GM23248 (cell line): ENCODE measurements at regions not wholly inside any gene's neighbourhood (a gene's known extent, or its start where the extent isn't known, plus 50 kb on each side); places are given as distances from the start of the nearest gene placed in this dataset.
"Not testable (repeated sequence)": the region's sequence is repeated elsewhere in the genome, so short reads cannot be mapped to it uniquely, and the experiment has no call there.

Source experiments
- DNase-seq: peaks from one replicate; pipeline ENCODE4 v3.0.0-alpha.2; 2015
- H2AFZ ChIP-seq: fragments of 200-600 bp; sonication (generic); 2 replicates; pipeline ENCODE4 v1.6.1; 2016; ENCODE audit warnings: antibody characterized with exemption
- H3F3A ChIP-seq: fragments of 200-600 bp; sonication (generic); 2 replicates; pipeline ENCODE4 v1.6.1; 2016; ENCODE audit warnings: mild to moderate bottlenecking, antibody characterized with exemption, mixed run types; ENCODE audit not compliant: insufficient read depth
- H3K27ac ChIP-seq: fragments of 200-600 bp; sonication (generic); 2 replicates; pipeline ENCODE4 v1.5.1; 2016; ENCODE audit warnings: mild to moderate bottlenecking
- H3K27me3 ChIP-seq: fragments of 200-600 bp; sonication (generic); replicated peaks from 2 replicates; pipeline ENCODE4 v1.6.1; 2016; ENCODE audit warnings: mild to moderate bottlenecking; ENCODE audit not compliant: insufficient read depth
- H3K36me3 ChIP-seq: fragments of 200-600 bp; sonication (generic); 2 replicates; pipeline ENCODE4 v1.6.1; 2016; ENCODE audit warnings: low read depth, mild to moderate bottlenecking
- H3K4me1 ChIP-seq: fragments of 200-600 bp; sonication (generic); 2 replicates; pipeline ENCODE4 v1.6.1; 2016; ENCODE audit warnings: mild to moderate bottlenecking; ENCODE audit not compliant: insufficient read depth
- H3K4me2 ChIP-seq: fragments of 200-600 bp; sonication (generic); one replicate; pipeline ENCODE4 v1.6.1; 2016; ENCODE audit warnings: mild to moderate bottlenecking; ENCODE audit not compliant: unreplicated experiment
- H3K4me3 ChIP-seq: fragments of 200-600 bp; sonication (generic); 2 replicates; pipeline ENCODE4 v1.5.1; 2016; ENCODE audit warnings: mild to moderate bottlenecking
- H3K79me2 ChIP-seq: fragments of 200-600 bp; sonication (generic); 2 replicates; pipeline ENCODE4 v1.6.1; 2016; ENCODE audit warnings: mild to moderate bottlenecking; ENCODE audit not compliant: insufficient read depth
- H3K9ac ChIP-seq: fragments of 200-600 bp; sonication (generic); 2 replicates; pipeline ENCODE4 v1.6.1; 2016; ENCODE audit warnings: mild to moderate bottlenecking
- H3K9me2 ChIP-seq: fragments of 200-600 bp; sonication (generic); 2 replicates; pipeline ENCODE4 v1.6.1; 2016; ENCODE audit warnings: mixed run types, mild to moderate bottlenecking, moderate library complexity; ENCODE audit not compliant: insufficient read depth
- H3K9me3 ChIP-seq: fragments of 200-600 bp; sonication (generic); one replicate; pipeline ENCODE4 v1.6.1; 2017; ENCODE audit warnings: low read depth
- H4K20me1 ChIP-seq: fragments of 200-600 bp; sonication (generic); 2 replicates; pipeline ENCODE4 v1.6.0; 2016; ENCODE audit not compliant: insufficient read depth
- EZH2 ChIP-seq: fragments of 200-600 bp; sonication (generic); IDR thresholded peaks from 2 replicates; pipeline ENCODE4 v1.6.1; 2018; ENCODE audit warnings: antibody characterized with exemption, mild to moderate bottlenecking; ENCODE audit not compliant: insufficient read depth, poor library complexity, severe bottlenecking
- EZH2phosphoT487 ChIP-seq: fragments of 200-600 bp; sonication (generic); IDR thresholded peaks from 2 replicates; pipeline ENCODE4 v1.6.1; 2018; ENCODE audit warnings: antibody characterized with exemption, moderate library complexity, mild to moderate bottlenecking, low read depth; ENCODE audit not compliant: insufficient read depth
- WGBS, 2 experiments: methylation state at CpG; one replicate each; pipeline ENCODE4 v1.1.6; 2015 to 2017; ENCODE audit warnings: low lambda C conversion rate in 2 of 2, low coverage in 1 of 2; ENCODE audit errors: missing lambda C conversion rate in 2 of 2; 5-methylcytosine and 5-hydroxymethylcytosine counted together
- in situ Hi-C: fragments of 300-500 bp; cut with MboI; formaldehyde crosslinking; loops from 2 replicates; pipeline ENCODE4 v1.15.0; 2020

DNA sequence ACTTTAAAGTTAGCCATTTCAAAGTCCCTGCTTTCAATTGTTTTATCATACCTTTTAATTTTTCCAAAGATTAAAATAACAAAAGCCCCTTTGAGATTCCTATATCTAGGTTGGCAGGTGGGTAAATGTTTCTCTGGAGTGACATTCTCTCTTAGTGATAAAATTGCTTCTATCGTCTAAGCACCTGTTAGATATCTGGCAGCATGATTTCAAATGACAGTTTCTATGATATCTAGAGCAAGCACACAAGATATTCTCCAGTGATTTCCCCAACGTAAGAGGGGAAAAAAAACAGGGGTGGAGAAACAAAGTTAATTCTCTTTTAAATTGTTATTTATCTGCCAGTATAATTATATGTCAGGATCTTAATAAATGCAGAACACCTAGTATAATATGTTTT lies 610.2 kb downstream of the DSC3 start:
- Histone ChIP-seq H3K9me3 (no peaks in the 10 kb centered on the region), H3K27me3 (no peaks in the 10 kb centered on the region), H3K4me1 (no peaks in the 10 kb centered on the region), H3K9ac (no peak overlapping the region), H3K4me2 (no peak overlapping the region), H2AFZ (no peak overlapping the region), H3K4me3 (no peak overlapping the region), H3K79me2 (no peaks in the 10 kb centered on the region), H3F3A (no peaks in the 10 kb centered on the region), H3K9me2 (no peaks in the 10 kb centered on the region), H4K20me1 (no peaks in the 10 kb centered on the region), H3K36me3 (no peaks in the 10 kb centered on the region), H3K27ac (no peak overlapping the region)
- WGBS, 2 experiments = 7 to 9% methylated on average over 2 of the region's 2 CpGs
- DNase-seq = no peak
- TF ChIP-seq EZH2phosphoT487 = no peak
- TF ChIP-seq EZH2 = no peak
- in situ Hi-C loops = no loop called here

DNA sequence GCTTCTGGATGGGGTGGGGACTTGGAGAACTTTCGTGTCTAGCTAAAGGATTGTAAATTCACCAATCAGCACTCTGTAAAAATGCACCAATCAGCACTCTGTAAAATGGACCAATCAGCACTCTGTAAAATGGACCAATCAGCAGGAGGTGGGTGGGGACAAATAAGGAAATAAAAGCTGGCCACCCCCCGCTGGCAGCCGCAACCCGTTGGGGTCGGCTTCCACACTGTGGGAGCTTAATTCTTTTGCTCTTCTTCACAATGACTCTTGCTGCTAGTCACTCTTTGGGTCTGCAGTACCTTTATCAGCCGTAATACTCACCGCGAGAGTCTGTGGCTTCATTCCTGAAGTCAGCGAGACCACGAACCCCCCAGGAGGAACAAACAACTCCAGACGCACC lies 623.1 kb downstream of the DSC3 start:
- H3K9me2 ChIP-seq, H3K9ac ChIP-seq, H3K27me3 ChIP-seq, H3K4me3 ChIP-seq, H3K27ac ChIP-seq, H3F3A ChIP-seq, H4K20me1 ChIP-seq, H3K36me3 ChIP-seq, H3K9me3 ChIP-seq, in situ Hi-C loops, DNase-seq, H3K4me2 ChIP-seq, H3K79me2 ChIP-seq, H2AFZ ChIP-seq, H3K4me1 ChIP-seq: not testable (repeated sequence)
- WGBS, 2 experiments = 46 to 48% methylated on average over 11 of the region's 11 CpGs

DNA sequence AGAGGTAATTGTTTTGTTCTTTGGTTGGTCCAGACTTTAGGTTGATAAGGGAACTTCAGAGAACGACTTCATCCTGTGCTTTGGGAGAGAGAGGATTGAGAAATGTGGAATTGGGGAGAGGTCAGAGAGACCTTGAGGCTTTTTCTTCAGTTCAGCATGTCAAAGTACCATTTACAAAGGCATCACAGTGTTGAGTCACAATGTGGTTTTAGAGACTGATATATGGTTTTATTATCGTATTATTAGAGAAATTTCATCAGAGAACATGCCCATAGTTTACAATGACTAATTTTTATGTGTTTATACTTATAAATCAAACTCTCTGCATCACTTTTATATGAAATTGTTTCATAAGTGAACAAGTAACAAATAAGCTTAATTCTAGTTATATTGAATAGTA lies 626.6 kb downstream of the DSC3 start:
- WGBS, 2 experiments = 0% methylated on average over 2 of the region's 2 CpGs
- H3K9ac ChIP-seq = no peak overlapping the region
- H3K27ac ChIP-seq = no peak overlapping the region
- no peak overlapping the region for H3K4me3 ChIP-seq
- H3F3A ChIP-seq = no peaks in the 10 kb centered on the region
- no peaks in the 10 kb centered on the region for H3K36me3 ChIP-seq
- no peaks in the 10 kb centered on the region for H4K20me1 ChIP-seq
- no peaks in the 10 kb centered on the region for H3K9me3 ChIP-seq
- no peak for DNase-seq
- H3K27me3 ChIP-seq = no peaks in the 10 kb centered on the region
- no peak overlapping the region for H2AFZ ChIP-seq
- TF ChIP-seq EZH2 (no peak), EZH2phosphoT487 (no peak)
- no peak overlapping the region for H3K4me2 ChIP-seq
- in situ Hi-C loops = no loop called here
- no peaks in the 10 kb centered on the region; the same call in 1 of the 2 replicates for H3K9me2 ChIP-seq
- H3K79me2 ChIP-seq = no peaks in the 10 kb centered on the region
- H3K4me1 ChIP-seq = no peaks in the 10 kb centered on the region

DNA sequence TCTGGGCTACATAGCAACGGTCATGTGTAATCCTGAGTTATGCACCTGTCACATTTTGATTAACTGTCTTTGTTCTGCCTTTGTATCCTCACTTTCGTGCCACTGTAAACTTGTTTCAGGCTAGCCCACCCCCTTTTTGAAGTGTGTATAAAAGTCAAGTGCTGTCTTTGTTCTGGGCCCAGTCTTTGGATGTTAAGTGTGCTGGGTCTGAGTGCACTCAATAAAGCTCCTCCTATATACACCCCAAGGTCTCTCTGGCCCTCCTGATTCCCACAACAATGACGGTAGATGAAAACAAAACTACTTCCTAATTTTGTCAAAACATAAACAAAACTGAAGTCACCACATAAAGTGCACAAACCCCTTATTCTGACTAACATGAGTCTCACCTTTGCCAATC lies 633.4 kb downstream of the DSC3 start:
- Histone ChIP-seq H3K4me2 (no peak overlapping the region), H3K9me2 (no peaks in the 10 kb centered on the region; the same call in 1 of the 2 replicates), H3K36me3 (no peaks in the 10 kb centered on the region), H4K20me1 (no peaks in the 10 kb centered on the region), H3F3A (no peaks in the 10 kb centered on the region), H3K9ac (no peak overlapping the region), H3K79me2 (no peaks in the 10 kb centered on the region), H3K27me3 (no peaks in the 10 kb centered on the region), H3K9me3 (no peaks in the 10 kb centered on the region), H2AFZ (no peak overlapping the region), H3K4me1 (no peaks in the 10 kb centered on the region), H3K4me3 (no peak overlapping the region), H3K27ac (no peak overlapping the region)
- no peak for TF ChIP-seq EZH2phosphoT487
- TF ChIP-seq EZH2 = no peak
- in situ Hi-C loops = no loop called here
- WGBS, 2 experiments = 4 to 7% methylated on average over 3 of the region's 3 CpGs
- DNase-seq = no peak

DNA sequence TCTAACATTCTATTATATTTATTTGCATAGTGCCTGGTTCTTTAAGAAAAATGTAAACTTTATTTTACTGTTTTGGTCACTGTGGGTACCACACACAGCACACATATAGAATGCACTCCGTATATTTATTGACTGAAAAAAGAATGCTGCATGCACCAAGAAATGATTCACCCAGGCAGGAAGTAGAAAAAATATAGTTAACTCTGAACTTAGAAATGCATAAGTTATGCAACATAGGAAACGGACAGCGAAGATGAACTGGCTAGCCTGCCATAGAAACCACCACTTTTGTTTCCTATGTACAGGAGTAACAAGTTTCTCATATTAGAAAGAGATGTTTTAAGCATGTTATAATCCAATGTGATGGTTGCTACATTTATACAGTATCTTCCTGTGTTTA lies 635.8 kb downstream of the DSC3 start:
- H4K20me1 ChIP-seq = no peaks in the 10 kb centered on the region
- in situ Hi-C loops = no loop called here
- no peak overlapping the region for H2AFZ ChIP-seq
- TF ChIP-seq EZH2 (no peak), EZH2phosphoT487 (no peak)
- H3K9me3 ChIP-seq = no peaks in the 10 kb centered on the region
- H3K4me3 ChIP-seq = no peak overlapping the region
- H3F3A ChIP-seq = no peaks in the 10 kb centered on the region
- no peaks in the 10 kb centered on the region for H3K79me2 ChIP-seq
- H3K4me1 ChIP-seq = no peaks in the 10 kb centered on the region
- DNase-seq = no peak
- H3K27me3 ChIP-seq = no peaks in the 10 kb centered on the region
- no peak overlapping the region for H3K4me2 ChIP-seq
- H3K9me2 ChIP-seq = no peaks in the 10 kb centered on the region; the same call in 1 of the 2 replicates
- WGBS, 2 experiments = 24 to 26% methylated on average over 3 of the region's 3 CpGs
- H3K9ac ChIP-seq = no peak overlapping the region
- no peak overlapping the region for H3K27ac ChIP-seq
- H3K36me3 ChIP-seq = no peaks in the 10 kb centered on the region
